ENCODE measurements at regions not wholly inside any gene's neighbourhood (a gene's known extent, or its start where the extent isn't known, plus 50 kb on each side); places are given as distances from the start of the nearest gene placed in this dataset.
"Not testable (repeated sequence)": the region's sequence is repeated elsewhere in the genome, so short reads cannot be mapped to it uniquely, and the experiment has no call there.

- 24 to 92% (median 54%) methylated on average over 2 to 4 of the region's 5 CpGs; no CpG with 5 or more reads in 2 of the 10 experiments for WGBS, 10 experiments
- in situ Hi-C loops (cut with MboI; ENCODE audit: low pct_unique_long_range_greater_than_20kb in 2 of 9, low sequenced_read_pairs in 9 of 9, unreplicated experiment in 9 of 9): loop anchor here in 3 of 9 experiments (25.0 kb wide), 2 partner anchors 220 to 420 kb away; partner anchors contain the start of genes EPDR1 (in 1 of the 3) and SFRP4 (in 1 of the 3)
- H3K4me1 ChIP-seq (replicated peaks in 1 of 2): peaks cover 12 to 14% of the 10 kb centered on the region in 2 donors
- H3K27ac ChIP-seq, H3K4me3 ChIP-seq: not testable (repeated sequence)
- peak in 3 of 8 experiments; percentile 11 to 34 (median 28) for ATAC-seq (replicated peaks in 6 of 8)
Observed at GRCh38 chr7:38331853-38332595, 58.6 kb upstream of the TARP start.

GRCh38 chr7:38330861-38331621, 57.6 kb upstream of the TARP start:
- WGBS, 10 experiments: 84 to 100% (median 100%) methylated on average over 1 to 6 of the region's 7 CpGs; no CpG with 5 or more reads in 5 of the 10 experiments
- H3K4me1 ChIP-seq (replicated peaks in 1 of 2): peaks cover 12 to 19% of the 10 kb centered on the region in 2 donors
- H3K27ac ChIP-seq: no peak overlapping the region
- in situ Hi-C loops (cut with MboI; ENCODE audit: low pct_unique_long_range_greater_than_20kb in 2 of 9, low sequenced_read_pairs in 9 of 9, unreplicated experiment in 9 of 9): loop anchor here in 3 of 9 experiments (25.0 kb wide), 2 partner anchors 219 to 419 kb away; partner anchors contain the start of genes EPDR1 (in 1 of the 3) and SFRP4 (in 1 of the 3)
- H3K4me3 ChIP-seq: no peak overlapping the region
- peak in 1 of 8 experiments; percentile 35 for ATAC-seq (replicated peaks in 6 of 8)

GRCh38 chr7:38330039-38330438, 56.6 kb upstream of the TARP start:
- H3K4me1 ChIP-seq (replicated peaks in 1 of 2): peaks cover 12 to 19% of the 10 kb centered on the region in 2 donors
- in situ Hi-C loops (cut with MboI; ENCODE audit: low pct_unique_long_range_greater_than_20kb in 2 of 9, low sequenced_read_pairs in 9 of 9, unreplicated experiment in 9 of 9): loop anchor here in 3 of 9 experiments (25.0 kb wide), 2 partner anchors 218 to 418 kb away; partner anchors contain the start of genes EPDR1 (in 1 of the 3) and SFRP4 (in 1 of the 3)
- ATAC-seq (replicated peaks in 6 of 8): no peak

GRCh38 chr7:38329340-38329739, 55.9 kb upstream of the TARP start:
- Histone ChIP-seq H3K27ac (no peak overlapping the region), H3K4me1 (replicated peaks in 1 of 2) (peaks cover 12 to 19% of the 10 kb centered on the region in 2 donors), H3K4me3 (no peak overlapping the region)
- in situ Hi-C loops (cut with MboI; ENCODE audit: low pct_unique_long_range_greater_than_20kb in 2 of 9, low sequenced_read_pairs in 9 of 9, unreplicated experiment in 9 of 9): loop anchor here in 3 of 9 experiments (25.0 kb wide), 2 partner anchors 217 to 417 kb away; partner anchors contain the start of genes EPDR1 (in 1 of the 3) and SFRP4 (in 1 of the 3)
- 20 to 100% (median 83%) methylated on average over 1 to 5 of the region's 5 CpGs; no CpG with 5 or more reads in 3 of the 10 experiments for WGBS, 10 experiments
- no peak for ATAC-seq (replicated peaks in 6 of 8)

More at GRCh38 chr7:38330039-38330438, 56.6 kb upstream of the TARP start:
- 86 to 100% (median 100%) methylated on average over 1 to 2 of the region's 2 CpGs; no CpG with 5 or more reads in 4 of the 10 experiments for WGBS, 10 experiments
- H3K4me3 ChIP-seq: no peak overlapping the region
- no peak overlapping the region for H3K27ac ChIP-seq

GRCh38 chr7:38328814-38329213, 55.4 kb upstream of the TARP start:
- no peak for ATAC-seq (replicated peaks in 6 of 8)
- Histone ChIP-seq H3K4me3 (no peak overlapping the region), H3K4me1 (replicated peaks in 1 of 2) (peaks cover 12 to 19% of the 10 kb centered on the region in 2 donors), H3K27ac (no peak overlapping the region)
- in situ Hi-C loops (cut with MboI; ENCODE audit: low pct_unique_long_range_greater_than_20kb in 2 of 9, low sequenced_read_pairs in 9 of 9, unreplicated experiment in 9 of 9): loop anchor here in 3 of 9 experiments (25.0 kb wide), 2 partner anchors 217 to 417 kb away; partner anchors contain the start of genes EPDR1 (in 1 of the 3) and SFRP4 (in 1 of the 3)
- 43 to 100% (median 69%) methylated on average over 1 to 3 of the region's 3 CpGs; no CpG with 5 or more reads in 2 of the 10 experiments for WGBS, 10 experiments

- Histone ChIP-seq H3K27ac (no peak overlapping the region), H3K4me1 (replicated peaks in 1 of 2) (peaks cover 12 to 19% of the 10 kb centered on the region in 2 donors), H3K4me3 (no peak overlapping the region)
- peak; percentile 13 to 88 (median 70) for ATAC-seq (replicated peaks in 6 of 8)
- in situ Hi-C loops (cut with MboI; ENCODE audit: low pct_unique_long_range_greater_than_20kb in 2 of 9, low sequenced_read_pairs in 9 of 9, unreplicated experiment in 9 of 9): loop anchor here in 3 of 9 experiments (25.0 kb wide), 2 partner anchors 215 to 415 kb away; partner anchors contain the start of genes EPDR1 (in 1 of the 3) and SFRP4 (in 1 of the 3)
- 0 to 46% (median 11%) methylated on average over 2 to 3 of the region's 3 CpGs; no CpG with 5 or more reads in 2 of the 10 experiments for WGBS, 10 experiments
Observed at GRCh38 chr7:38327637-38328036, 54.2 kb upstream of the TARP start.
